Upper lobe of left lung (tissue), 6 donors: ENCODE measurements at regions not wholly inside any gene's neighbourhood (a gene's known extent, or its start where the extent isn't known, plus 50 kb on each side); places are given as distances from the start of the nearest gene placed in this dataset.

ENCODE experiments used
- ATAC-seq, 2 donors: fragments of 200-7000 bp; cut with Tn5 transposase; one replicate each; pipeline ENCODE4 v1.9.1; 2022; ENCODE audit warnings: mild to moderate bottlenecking in 2 of 2, moderate library complexity in 2 of 2; ENCODE audit not compliant: low FRiP score in 2 of 2
- DNase-seq, 2 donors: peaks; one replicate each; pipeline ENCODE4 v3.0.0-alpha.2; 2019 to 2020
- H3K27ac ChIP-seq, 4 donors: fragments of 200-600 bp; sonication (generic); one replicate each; pipeline ENCODE4 v1.5.1; 2016 to 2019
- H3K27me3 ChIP-seq, 4 donors: fragments of 200-600 bp; sonication (generic); one replicate each; pipeline ENCODE4 v1.5.1; 2017 to 2019
- H3K36me3 ChIP-seq, 4 donors: fragments of 200-600 bp; sonication (generic); one replicate each; pipeline ENCODE4 v1.5.1; 2016 to 2019
- H3K4me1 ChIP-seq, 4 donors: fragments of 200-600 bp; sonication (generic); one replicate each; pipeline ENCODE4 v1.5.1; 2018 to 2019
- H3K4me3 ChIP-seq, 4 donors: fragments of 200-600 bp; sonication (generic); one replicate each; pipeline ENCODE4 v1.5.1; 2017 to 2019; ENCODE audit warnings: mild to moderate bottlenecking in 2 of 4, moderate library complexity in 1 of 4
- H3K9me3 ChIP-seq, 4 donors: fragments of 200-600 bp; sonication (generic); one replicate each; pipeline ENCODE4 v1.5.1; 2018 to 2019
- CTCF ChIP-seq, 6 experiments: fragments of 450-650 bp in 4 of 6; fragments of 200-600 bp in 2 of 6; sonication (generic) in 2 of 6; IDR thresholded peaks; one replicate each; pipeline ENCODE4 v1.5.1; 2016 to 2019; ENCODE audit warnings: antibody characterized with exemption in 6 of 6
- EP300 ChIP-seq, 4 donors: sonication (generic); formaldehyde crosslinking; IDR thresholded peaks; one replicate each; pipeline ENCODE4 v1.5.1; 2017; ENCODE audit warnings: antibody characterized with exemption in 4 of 4, control low read depth in 2 of 4
- POLR2A ChIP-seq, 4 donors: fragments of 450-650 bp; IDR thresholded peaks; one replicate each; pipeline ENCODE4 v1.5.1; 2016 to 2017; ENCODE audit warnings: antibody characterized with exemption in 4 of 4, mild to moderate bottlenecking in 2 of 4
- POLR2AphosphoS5 ChIP-seq, 2 donors: sonication (generic); formaldehyde crosslinking; IDR thresholded peaks; one replicate each; pipeline ENCODE4 v1.5.1; 2017; ENCODE audit warnings: antibody characterized with exemption in 2 of 2
- WGBS, 2 donors: methylation state at CpG; one replicate each; pipeline ENCODE4 v1.1.5; 2017 to 2018; 5-methylcytosine and 5-hydroxymethylcytosine counted together
- donor health status: DM: no; HTN: no; CAD: no; lungs with moderate emphysema.
- donor health status: DM: no; HTN: yes; CAD: no; lungs with severe emphysema.

DNA sequence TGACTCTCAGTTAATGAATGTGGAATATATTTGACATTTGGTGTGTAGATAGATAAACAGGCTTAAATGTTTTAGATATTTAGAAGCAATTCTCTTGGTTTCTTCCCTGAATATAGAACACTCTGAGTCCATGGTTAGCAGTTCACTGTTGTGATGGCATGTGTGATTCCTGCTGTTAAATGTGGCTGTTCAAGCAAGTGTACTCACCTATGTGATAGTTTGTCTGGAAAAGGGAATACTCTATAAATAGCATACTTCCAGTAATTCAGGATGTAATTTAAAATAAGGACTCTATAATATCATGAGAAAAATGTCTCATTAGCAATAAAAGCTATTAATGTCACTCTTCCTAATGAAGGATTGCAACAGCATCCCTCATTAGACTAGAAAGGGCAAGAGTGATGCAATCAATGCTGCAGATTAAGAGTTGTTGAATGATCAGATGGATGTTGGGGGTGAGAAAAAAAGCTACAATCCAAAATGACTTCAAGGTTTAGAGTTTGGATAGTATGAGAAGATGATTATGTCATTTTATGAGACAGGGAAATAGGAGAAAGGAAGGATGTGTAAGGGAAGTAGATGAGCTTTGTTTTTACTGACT, 201.8 kb upstream of the WDFY3 start:
- Histone ChIP-seq H3K4me1 (no peaks in the 10 kb centered on the region), H3K36me3 (no peaks in the 10 kb centered on the region), H3K27me3 (no peaks in the 10 kb centered on the region), H3K27ac (no peak overlapping the region), H3K9me3 (no peaks in the 10 kb centered on the region), H3K4me3 (no peak overlapping the region)
- no peak for DNase-seq
- TF ChIP-seq EP300 (IDR thresholded peaks at IDR 0.05) (no peak), POLR2A (IDR thresholded peaks at IDR 0.05) (no peak), POLR2AphosphoS5 (IDR thresholded peaks at IDR 0.05) (no peak), CTCF (IDR thresholded peaks at IDR 0.05) (no peak)
- no peak for ATAC-seq

DNA sequence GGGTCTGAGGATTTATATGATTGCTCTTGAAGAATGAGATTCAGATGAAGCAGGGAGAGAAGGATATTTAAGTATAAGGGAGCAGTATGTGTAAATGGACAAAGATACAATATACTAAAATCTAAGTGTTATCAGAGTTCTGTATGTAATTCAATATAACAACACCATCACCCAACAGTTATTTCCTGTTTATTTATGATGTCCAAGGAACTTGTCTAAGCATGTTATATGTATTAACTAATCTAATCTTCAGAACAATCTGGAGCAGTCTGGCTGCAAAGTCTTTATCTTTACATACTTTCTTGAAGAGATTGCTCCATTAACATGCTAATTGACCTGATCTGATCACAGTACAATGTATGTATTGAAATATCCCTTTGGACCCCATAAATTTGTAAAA, 203.8 kb upstream of the WDFY3 start:
- no peak overlapping the region for H3K27ac ChIP-seq

GRCh38 chr4:85175190-85175589, 208.7 kb upstream of the WDFY3 start:
- H3K4me1 ChIP-seq = no peaks in the 10 kb centered on the region
- DNase-seq = no peak
- H3K36me3 ChIP-seq = no peaks in the 10 kb centered on the region
- no peak for TF ChIP-seq CTCF (IDR thresholded peaks at IDR 0.05)
- no peak for TF ChIP-seq POLR2A (IDR thresholded peaks at IDR 0.05)
- no peak for TF ChIP-seq EP300 (IDR thresholded peaks at IDR 0.05)
- no peak for TF ChIP-seq POLR2AphosphoS5 (IDR thresholded peaks at IDR 0.05)
- no peak for ATAC-seq
- H3K27me3 ChIP-seq = no peaks in the 10 kb centered on the region
- H3K4me3 ChIP-seq = no peak overlapping the region
- no peaks in the 10 kb centered on the region for H3K9me3 ChIP-seq
- WGBS, 2 donors = 94 to 95% methylated on average over 1 of the region's 1 CpG
- no peak overlapping the region for H3K27ac ChIP-seq

More for the DNA sequence above, 203.8 kb upstream of the WDFY3 start:
- Histone ChIP-seq H3K27me3 (no peaks in the 10 kb centered on the region), H3K4me3 (no peak overlapping the region), H3K4me1 (no peaks in the 10 kb centered on the region), H3K9me3 (no peaks in the 10 kb centered on the region), H3K36me3 (no peaks in the 10 kb centered on the region)
- ATAC-seq (no peak), DNase-seq (no peak)
- TF ChIP-seq POLR2AphosphoS5 (IDR thresholded peaks at IDR 0.05) (no peak), POLR2A (IDR thresholded peaks at IDR 0.05) (no peak), CTCF (IDR thresholded peaks at IDR 0.05) (no peak), EP300 (IDR thresholded peaks at IDR 0.05) (no peak)

DNA sequence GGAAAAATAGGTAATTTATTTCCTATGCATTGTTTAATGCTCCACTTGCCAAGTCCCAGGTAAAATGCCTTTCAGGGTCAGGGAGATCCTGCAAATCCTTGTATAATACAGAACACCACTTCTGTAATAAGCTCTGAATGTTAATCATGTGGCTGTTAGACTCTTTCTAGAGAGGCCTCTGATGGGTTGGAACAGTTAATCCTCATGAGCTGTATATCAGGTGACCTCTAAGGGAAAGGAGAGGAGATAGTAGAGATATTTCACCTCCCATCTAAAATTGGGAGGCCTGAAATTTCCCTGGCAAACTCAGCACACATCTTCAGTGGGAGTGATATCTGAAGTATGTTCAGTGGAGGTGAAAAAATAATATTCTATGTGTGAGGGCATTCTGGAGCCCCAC, 210.6 kb upstream of the WDFY3 start:
- Histone ChIP-seq H3K4me1 (no peaks in the 10 kb centered on the region), H3K9me3 (no peaks in the 10 kb centered on the region), H3K36me3 (no peaks in the 10 kb centered on the region), H3K27me3 (no peaks in the 10 kb centered on the region), H3K27ac (no peak overlapping the region), H3K4me3 (no peak overlapping the region)
- ATAC-seq (no peak), DNase-seq (no peak)
- TF ChIP-seq POLR2AphosphoS5 (IDR thresholded peaks at IDR 0.05) (no peak), CTCF (IDR thresholded peaks at IDR 0.05) (no peak), EP300 (IDR thresholded peaks at IDR 0.05) (no peak), POLR2A (IDR thresholded peaks at IDR 0.05) (no peak)

- ATAC-seq (no peak), DNase-seq (no peak)
- Histone ChIP-seq H3K9me3 (no peaks in the 10 kb centered on the region), H3K27ac (no peak overlapping the region), H3K4me3 (no peak overlapping the region), H3K27me3 (no peaks in the 10 kb centered on the region), H3K4me1 (no peaks in the 10 kb centered on the region), H3K36me3 (no peaks in the 10 kb centered on the region)
- TF ChIP-seq EP300 (IDR thresholded peaks at IDR 0.05) (no peak), POLR2AphosphoS5 (IDR thresholded peaks at IDR 0.05) (no peak), CTCF (IDR thresholded peaks at IDR 0.05) (no peak), POLR2A (IDR thresholded peaks at IDR 0.05) (no peak)
These were observed 211.2 kb upstream of the WDFY3 start for GRCh38 chr4:85177679-85178078.
